NCI-H69 (cell line): ENCODE measurements at regions not wholly inside any gene's neighbourhood (a gene's known extent, or its start where the extent isn't known, plus 50 kb on each side); places are given as distances from the start of the nearest gene placed in this dataset.
A peak's percentile ranks its signal among the peaks of the same experiment; 100 is the strongest.
"Not testable (repeated sequence)": the region's sequence is repeated elsewhere in the genome, so short reads cannot be mapped to it uniquely, and the experiment has no call there.

ENCODE experiments used
- DNase-seq: peaks from one replicate; lab custom pipeline; 2025; lab: John Stamatoyannopoulos, UW

GRCh38 chr10:62590306-62590705 lies 214.2 kb upstream of the ADO start:
- DNase-seq = no peak

GRCh38 chr10:62594093-62594520 lies 210.4 kb upstream of the ADO start:
- DNase-seq = peak; percentile 49

- no peak for DNase-seq
Measured at GRCh38 chr10:62597226-62597625, 207.3 kb upstream of the ADO start.

GRCh38 chr10:62599161-62599560 lies 205.4 kb upstream of the ADO start:
- DNase-seq = no peak

GRCh38 chr10:62606551-62606950 lies 198.0 kb upstream of the ADO start:
- DNase-seq = not testable (repeated sequence)

GRCh38 chr10:62608189-62608875 lies 196.2 kb upstream of the ADO start:
- DNase-seq = not testable (repeated sequence)

GRCh38 chr10:62610649-62611229 lies 193.8 kb upstream of the ADO start:
- DNase-seq = peak; percentile 59

- DNase-seq = no peak
Measured at GRCh38 chr10:62613424-62613823, 191.1 kb upstream of the ADO start.

- no peak for DNase-seq
Measured at GRCh38 chr10:62613859-62614258, 190.7 kb upstream of the ADO start.

GRCh38 chr10:62614389-62615157 lies 189.9 kb upstream of the ADO start:
- no peak for DNase-seq

GRCh38 chr10:62616885-62617590 lies 187.5 kb upstream of the ADO start:
- no peak for DNase-seq

- no peak for DNase-seq
Measured at GRCh38 chr10:62617652-62618051, 186.9 kb upstream of the ADO start.

GRCh38 chr10:62618054-62618453 lies 186.5 kb upstream of the ADO start:
- no peak for DNase-seq

GRCh38 chr10:62618576-62619412 lies 185.7 kb upstream of the ADO start:
- DNase-seq = no peak

- DNase-seq = no peak
Measured at GRCh38 chr10:62619413-62619738, 185.1 kb upstream of the ADO start.

- DNase-seq = no peak
Measured at GRCh38 chr10:62620491-62620890, 184.0 kb upstream of the ADO start.

GRCh38 chr10:62623223-62623622 lies 181.3 kb upstream of the ADO start:
- no peak for DNase-seq

GRCh38 chr10:62625484-62625883 lies 179.0 kb upstream of the ADO start:
- peak; percentile 48 for DNase-seq

GRCh38 chr10:62626079-62626478 lies 178.4 kb upstream of the ADO start:
- DNase-seq = no peak

- DNase-seq = no peak
Measured at GRCh38 chr10:62626817-62627216, 177.7 kb upstream of the ADO start.

- no peak for DNase-seq
Measured at GRCh38 chr10:62627983-62628382, 176.5 kb upstream of the ADO start.

GRCh38 chr10:62631241-62631640 lies 173.3 kb upstream of the ADO start:
- DNase-seq = no peak
